GM10266 (cell line): ENCODE measurements at regions not wholly inside any gene's neighbourhood (a gene's known extent, or its start where the extent isn't known, plus 50 kb on each side); places are given as distances from the start of the nearest gene placed in this dataset.
"Not testable (repeated sequence)": the region's sequence is repeated elsewhere in the genome, so short reads cannot be mapped to it uniquely, and the experiment has no call there.

Experiments
- DNase-seq: peaks from one replicate; pipeline ENCODE4 v3.0.0; 2012; ENCODE audit errors: extremely low spot score
- TF ChIP-seq, protein P1 (sequence below): IDR thresholded peaks from 2 replicates; pipeline ENCODE4 v1.5.1; 2012; ENCODE audit warnings: mild to moderate bottlenecking, low read depth; ENCODE audit not compliant: control insufficient read depth, insufficient read depth; ENCODE audit errors: missing control alignments

- TF ChIP-seq, protein P1, sequence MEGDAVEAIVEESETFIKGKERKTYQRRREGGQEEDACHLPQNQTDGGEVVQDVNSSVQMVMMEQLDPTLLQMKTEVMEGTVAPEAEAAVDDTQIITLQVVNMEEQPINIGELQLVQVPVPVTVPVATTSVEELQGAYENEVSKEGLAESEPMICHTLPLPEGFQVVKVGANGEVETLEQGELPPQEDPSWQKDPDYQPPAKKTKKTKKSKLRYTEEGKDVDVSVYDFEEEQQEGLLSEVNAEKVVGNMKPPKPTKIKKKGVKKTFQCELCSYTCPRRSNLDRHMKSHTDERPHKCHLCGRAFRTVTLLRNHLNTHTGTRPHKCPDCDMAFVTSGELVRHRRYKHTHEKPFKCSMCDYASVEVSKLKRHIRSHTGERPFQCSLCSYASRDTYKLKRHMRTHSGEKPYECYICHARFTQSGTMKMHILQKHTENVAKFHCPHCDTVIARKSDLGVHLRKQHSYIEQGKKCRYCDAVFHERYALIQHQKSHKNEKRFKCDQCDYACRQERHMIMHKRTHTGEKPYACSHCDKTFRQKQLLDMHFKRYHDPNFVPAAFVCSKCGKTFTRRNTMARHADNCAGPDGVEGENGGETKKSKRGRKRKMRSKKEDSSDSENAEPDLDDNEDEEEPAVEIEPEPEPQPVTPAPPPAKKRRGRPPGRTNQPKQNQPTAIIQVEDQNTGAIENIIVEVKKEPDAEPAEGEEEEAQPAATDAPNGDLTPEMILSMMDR: no peak
- DNase-seq: no peak
Measured at GRCh38 chr14:86780876-86781510, 1212.0 kb downstream of the GALC start.

DNA sequence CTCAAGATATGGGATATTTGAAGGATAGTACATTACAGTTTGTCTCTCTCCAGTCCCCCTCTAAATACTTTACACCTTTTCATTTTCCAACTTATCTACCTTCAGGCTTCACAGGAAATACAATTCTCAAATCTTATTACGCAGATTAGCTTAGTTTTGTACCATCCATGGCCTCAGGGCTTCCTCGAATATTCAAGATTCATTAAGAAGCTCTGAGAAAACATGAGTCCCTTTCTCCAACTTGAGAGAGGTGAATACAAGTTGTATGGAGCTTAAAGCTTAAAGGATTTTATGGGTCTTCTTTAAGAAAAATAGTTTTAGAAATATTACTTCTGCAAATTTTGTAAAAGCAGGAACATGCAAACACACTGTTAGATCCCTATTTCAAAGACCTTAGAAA is 1212.5 kb downstream of the GALC start:
- TF ChIP-seq, protein P1: no peak
- no peak for DNase-seq

- TF ChIP-seq, protein P1: no peak
Measured at GRCh38 chr14:86779416-86779815, 1213.6 kb downstream of the GALC start.

GRCh38 chr14:86777963-86778602 is 1214.9 kb downstream of the GALC start:
- TF ChIP-seq, protein P1: no peak
- DNase-seq: no peak

More at GRCh38 chr14:86779416-86779815, 1213.6 kb downstream of the GALC start:
- no peak for DNase-seq

DNA sequence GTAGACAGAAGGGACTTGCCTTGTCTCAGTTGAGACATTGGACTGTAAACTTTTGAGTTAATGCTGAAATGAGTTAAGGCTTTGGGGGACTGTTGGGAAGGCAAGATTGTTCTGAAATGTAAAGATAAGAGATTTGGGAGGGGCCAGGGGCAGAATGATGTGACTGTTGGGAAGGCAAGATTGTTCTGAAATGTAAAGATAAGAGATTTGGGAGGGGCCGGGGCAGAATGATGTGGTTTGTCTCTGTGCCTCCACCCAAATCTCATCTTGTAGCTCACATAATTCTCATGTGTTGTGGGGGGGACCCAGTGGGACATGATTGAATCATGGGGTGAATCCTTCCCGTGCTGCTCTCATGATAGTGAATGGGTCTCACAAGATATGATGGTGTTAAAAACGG is 1217.1 kb downstream of the GALC start:
- not testable (repeated sequence) for DNase-seq

DNA sequence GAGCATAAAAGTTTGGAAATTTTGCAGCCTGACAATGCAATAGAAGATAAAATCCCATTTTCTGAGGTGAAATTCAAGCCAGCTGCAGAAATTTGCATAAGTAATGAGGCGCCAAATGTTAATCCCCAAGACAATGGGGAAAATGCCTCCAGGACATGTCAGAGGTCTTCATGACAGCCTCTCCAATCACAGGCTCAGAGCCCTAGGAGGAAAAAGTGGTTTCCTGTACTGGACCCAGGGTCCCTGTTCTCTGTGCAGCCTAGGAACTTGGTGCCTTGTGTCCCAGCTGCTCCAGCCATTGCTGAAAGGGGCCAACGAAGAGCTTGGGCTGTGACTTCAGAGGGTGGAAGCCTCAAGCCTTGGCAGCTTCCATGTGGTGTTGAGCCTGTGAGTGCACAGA is 1218.1 kb downstream of the GALC start:
- DNase-seq: no peak
- TF ChIP-seq, protein P1: no peak

DNA sequence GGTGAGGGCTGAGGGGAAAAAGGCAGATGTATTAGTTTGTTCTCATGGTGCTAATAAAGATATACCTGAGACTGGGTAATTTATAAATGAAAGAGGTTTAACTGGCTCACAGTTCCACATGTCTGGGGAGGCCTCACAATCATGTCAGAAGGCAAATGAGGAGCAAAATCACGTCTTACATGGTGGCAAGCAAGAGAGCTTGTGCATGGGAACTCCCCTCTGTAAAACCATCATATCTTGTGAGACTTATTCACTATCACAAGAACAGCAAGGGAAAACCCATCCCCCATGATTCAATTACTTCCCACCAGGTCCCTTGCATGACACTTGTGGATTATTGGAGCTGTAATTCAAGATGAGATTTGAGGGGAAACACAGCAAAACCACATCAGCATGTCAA is 1220.9 kb downstream of the GALC start:
- DNase-seq: no peak
- TF ChIP-seq, protein P1: no peak

DNA sequence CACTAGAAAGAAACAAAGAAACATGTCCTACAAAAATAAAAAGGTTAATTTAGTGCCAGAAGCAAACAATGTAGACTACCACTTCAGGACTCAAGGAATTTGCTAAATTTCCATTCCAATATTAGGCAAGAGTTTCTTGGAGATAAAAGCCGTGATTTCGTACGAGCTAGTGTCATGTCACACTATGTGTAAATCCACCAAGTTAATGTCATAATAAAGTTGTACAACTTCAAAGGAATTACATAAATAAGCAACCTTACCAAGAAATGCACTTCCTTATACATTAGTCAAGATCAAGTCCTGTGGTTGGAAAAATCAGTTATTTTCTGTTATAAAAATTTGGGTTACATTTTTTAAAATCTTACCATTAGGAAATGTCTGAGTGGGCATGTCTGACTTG is 1222.8 kb downstream of the GALC start:
- DNase-seq: no peak
- TF ChIP-seq, protein P1: no peak
